GM12891 (cell line): ENCODE measurements at regions not wholly inside any gene's neighbourhood (a gene's known extent, or its start where the extent isn't known, plus 50 kb on each side); places are given as distances from the start of the nearest gene placed in this dataset.

Experiments
- POLR2A ChIP-seq: IDR thresholded peaks from 2 replicates; pipeline ENCODE4 v1.6.1; 2011; ENCODE audit warnings: low read depth, low read length, control low read depth
- POLR2AphosphoS5 ChIP-seq: IDR thresholded peaks from 2 replicates; pipeline ENCODE4 v1.6.1; 2011; ENCODE audit warnings: low read depth, low read length, control low read depth
- POU2F2 ChIP-seq: IDR thresholded peaks from 2 replicates; pipeline ENCODE4 v1.6.1; 2011; ENCODE audit warnings: low read depth, mild to moderate bottlenecking, control low read depth, low read length, moderate library complexity
- SPI1 ChIP-seq: IDR thresholded peaks from 2 replicates; pipeline ENCODE4 v1.6.1; 2011; ENCODE audit warnings: low read depth, low read length, control low read depth

DNA sequence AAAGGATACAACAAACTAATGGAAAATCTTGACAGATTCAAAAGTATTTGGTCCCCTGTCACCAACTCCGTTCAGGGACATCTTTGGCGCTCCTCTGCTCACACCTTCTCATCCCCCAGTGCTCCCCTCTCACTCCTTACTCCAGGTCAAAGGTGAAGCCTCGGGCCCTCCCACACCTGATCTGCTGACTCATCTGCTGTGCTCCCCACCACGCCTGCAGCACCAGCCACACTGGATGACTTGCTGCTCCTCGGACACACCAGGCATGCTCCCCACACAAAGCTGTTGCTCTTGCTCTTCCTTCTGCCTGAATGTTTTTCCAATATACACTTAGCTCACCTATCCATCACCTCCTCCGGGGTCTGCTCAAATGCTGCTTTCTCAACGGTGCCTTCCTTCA is 123.4 kb downstream of the ESM1 start:
- no peak for TF ChIP-seq POLR2A
- no peak for TF ChIP-seq POU2F2
- no peak for TF ChIP-seq POLR2AphosphoS5
- TF ChIP-seq SPI1, result no peak
